ENCODE measurements at regions not wholly inside any gene's neighbourhood (a gene's known extent, or its start where the extent isn't known, plus 50 kb on each side); places are given as distances from the start of the nearest gene placed in this dataset.

DNA sequence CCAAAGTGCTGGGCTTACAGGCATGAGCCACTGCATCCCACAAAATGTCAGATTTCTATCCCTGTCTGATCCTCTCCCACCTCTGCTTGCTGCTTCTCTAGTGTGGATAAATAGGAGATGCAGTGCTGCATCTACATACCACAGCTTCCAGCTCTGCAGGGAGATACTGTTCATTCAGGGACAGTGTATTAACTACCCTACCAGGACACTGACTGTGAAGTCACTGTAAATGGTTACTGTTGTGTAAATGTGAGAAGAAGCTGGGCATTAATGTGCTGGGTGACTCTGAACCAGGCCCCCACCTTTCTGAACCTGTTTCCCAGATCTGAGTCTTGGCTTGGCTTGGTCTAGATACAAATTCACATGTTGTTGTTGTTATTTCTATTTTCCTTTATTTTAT is 488.6 kb upstream of the SULF2 start:
- no peaks in the 10 kb centered on the region for H3K36me3 ChIP-seq
- no peak overlapping the region for H3K4me3 ChIP-seq
- no peak overlapping the region for H3K27ac ChIP-seq
- H3K4me1 ChIP-seq: no peaks in the 10 kb centered on the region
- no peak for DNase-seq
- H3K27me3 ChIP-seq: peaks cover 0 to 4% of the 10 kb centered on the region in 2 donors
- TF ChIP-seq, protein P1, sequence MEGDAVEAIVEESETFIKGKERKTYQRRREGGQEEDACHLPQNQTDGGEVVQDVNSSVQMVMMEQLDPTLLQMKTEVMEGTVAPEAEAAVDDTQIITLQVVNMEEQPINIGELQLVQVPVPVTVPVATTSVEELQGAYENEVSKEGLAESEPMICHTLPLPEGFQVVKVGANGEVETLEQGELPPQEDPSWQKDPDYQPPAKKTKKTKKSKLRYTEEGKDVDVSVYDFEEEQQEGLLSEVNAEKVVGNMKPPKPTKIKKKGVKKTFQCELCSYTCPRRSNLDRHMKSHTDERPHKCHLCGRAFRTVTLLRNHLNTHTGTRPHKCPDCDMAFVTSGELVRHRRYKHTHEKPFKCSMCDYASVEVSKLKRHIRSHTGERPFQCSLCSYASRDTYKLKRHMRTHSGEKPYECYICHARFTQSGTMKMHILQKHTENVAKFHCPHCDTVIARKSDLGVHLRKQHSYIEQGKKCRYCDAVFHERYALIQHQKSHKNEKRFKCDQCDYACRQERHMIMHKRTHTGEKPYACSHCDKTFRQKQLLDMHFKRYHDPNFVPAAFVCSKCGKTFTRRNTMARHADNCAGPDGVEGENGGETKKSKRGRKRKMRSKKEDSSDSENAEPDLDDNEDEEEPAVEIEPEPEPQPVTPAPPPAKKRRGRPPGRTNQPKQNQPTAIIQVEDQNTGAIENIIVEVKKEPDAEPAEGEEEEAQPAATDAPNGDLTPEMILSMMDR (IDR thresholded peaks at IDR 0.05): no peak
- no peaks in the 10 kb centered on the region for H3K9me3 ChIP-seq
- intact Hi-C loops (cut with DNase I; ENCODE audit: low total_unique reads): no loop called here

DNA sequence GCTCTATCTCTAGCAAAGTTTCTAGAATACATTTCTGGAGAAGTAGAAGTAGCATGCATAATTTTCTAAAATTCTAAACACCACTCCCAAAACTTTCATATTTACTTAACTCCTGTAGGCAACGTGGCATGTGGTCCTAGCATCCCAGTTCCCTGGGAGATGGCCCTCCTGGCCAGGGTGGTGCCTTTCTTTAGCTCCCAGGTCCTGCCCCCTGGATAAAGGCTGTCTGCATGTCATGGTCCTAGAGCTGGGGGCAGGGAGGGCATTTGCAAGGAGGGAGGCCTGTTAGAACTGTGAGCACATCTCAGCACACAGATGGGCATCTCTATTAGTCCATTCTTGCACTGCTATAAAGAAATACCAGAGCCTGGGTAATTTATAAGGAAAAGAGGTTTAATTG is 485.6 kb upstream of the SULF2 start:
- Histone ChIP-seq H3K9me3 (no peaks in the 10 kb centered on the region), H3K36me3 (no peaks in the 10 kb centered on the region), H3K27me3 (peaks cover 0 to 4% of the 10 kb centered on the region in 2 donors), H3K4me1 (no peaks in the 10 kb centered on the region), H3K4me3 (no peak overlapping the region), H3K27ac (no peak overlapping the region)
- DNase-seq: no peak
- TF ChIP-seq, protein P1 (IDR thresholded peaks at IDR 0.05): no peak
- intact Hi-C loops (cut with DNase I; ENCODE audit: low total_unique reads): no loop called here

DNA sequence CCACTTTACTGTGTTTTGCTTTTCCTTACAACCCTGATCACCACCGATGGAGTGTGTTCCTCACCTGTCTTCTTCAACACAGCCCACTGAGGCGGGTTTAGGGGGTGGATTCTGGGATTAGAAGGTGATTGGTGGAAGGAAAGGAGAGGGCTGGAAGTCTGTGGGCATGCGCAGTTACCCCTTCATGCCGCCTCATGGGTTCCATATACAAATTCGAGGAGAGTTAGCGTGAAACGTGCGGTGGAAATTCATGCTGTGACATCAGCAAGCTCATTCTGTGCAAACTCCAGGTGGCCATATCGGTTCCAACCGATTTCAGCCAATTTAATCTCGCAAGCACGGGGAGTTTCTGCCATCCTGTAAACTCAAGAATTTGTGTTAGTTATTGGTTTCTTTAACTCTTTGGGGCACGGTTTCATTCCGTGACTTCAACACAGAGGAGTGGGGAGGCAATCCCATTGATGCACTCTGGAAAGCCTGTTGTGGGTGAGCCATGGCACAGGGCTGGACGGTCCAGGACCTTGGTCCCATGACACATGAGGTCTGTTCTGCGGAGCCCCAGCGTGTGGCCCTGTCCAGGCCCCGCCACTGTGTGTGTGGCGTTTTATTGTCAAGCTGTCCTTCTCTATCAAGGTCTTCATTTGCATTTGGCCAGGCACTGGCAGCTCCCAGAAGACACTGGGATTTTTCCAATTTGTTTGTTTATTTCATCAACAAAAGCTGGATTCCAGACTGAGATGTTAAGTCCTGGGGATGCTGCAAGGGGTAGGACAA is 482.8 kb upstream of the SULF2 start:
- Histone ChIP-seq H3K27me3 (peaks cover 0 to 4% of the 10 kb centered on the region in 2 donors), H3K9me3 (no peaks in the 10 kb centered on the region), H3K4me1 (no peaks in the 10 kb centered on the region), H3K27ac (no peak overlapping the region), H3K36me3 (no peaks in the 10 kb centered on the region), H3K4me3 (no peak overlapping the region)
- TF ChIP-seq, protein P1 (IDR thresholded peaks at IDR 0.05): no peak
- no peak for DNase-seq
- intact Hi-C loops (cut with DNase I; ENCODE audit: low total_unique reads): loop anchor here (5.0 kb wide), 1 partner anchor 64 kb away; no protein-coding TSS in a partner anchor

DNA sequence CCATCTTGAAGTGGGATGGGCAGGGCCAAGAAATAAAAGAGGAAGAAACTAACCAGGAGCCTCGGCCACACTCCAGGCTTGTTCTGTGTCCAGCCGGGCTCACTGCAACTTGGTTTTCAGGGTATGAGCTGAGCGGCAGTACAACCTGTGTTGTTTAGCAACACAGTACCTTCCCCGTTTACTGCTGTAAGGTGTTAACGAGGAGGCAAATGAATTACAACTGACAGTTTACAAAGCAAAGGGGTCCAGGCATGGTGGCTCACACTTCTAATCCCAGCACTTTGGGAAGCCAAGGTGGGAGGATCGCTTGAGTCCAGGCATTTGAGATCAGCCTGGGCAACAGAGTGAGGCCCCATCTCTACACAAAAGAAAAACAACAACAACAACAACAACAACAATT is 481.3 kb upstream of the SULF2 start:
- Histone ChIP-seq H3K4me1 (no peaks in the 10 kb centered on the region), H3K36me3 (no peaks in the 10 kb centered on the region), H3K27ac (no peak overlapping the region), H3K4me3 (no peak overlapping the region), H3K27me3 (no peaks in the 10 kb centered on the region), H3K9me3 (no peaks in the 10 kb centered on the region)
- DNase-seq: no peak
- intact Hi-C loops (cut with DNase I; ENCODE audit: low total_unique reads): loop anchor here (5.0 kb wide), 1 partner anchor 66 kb away; no protein-coding TSS in a partner anchor
- TF ChIP-seq, protein P1 (IDR thresholded peaks at IDR 0.05): no peak

DNA sequence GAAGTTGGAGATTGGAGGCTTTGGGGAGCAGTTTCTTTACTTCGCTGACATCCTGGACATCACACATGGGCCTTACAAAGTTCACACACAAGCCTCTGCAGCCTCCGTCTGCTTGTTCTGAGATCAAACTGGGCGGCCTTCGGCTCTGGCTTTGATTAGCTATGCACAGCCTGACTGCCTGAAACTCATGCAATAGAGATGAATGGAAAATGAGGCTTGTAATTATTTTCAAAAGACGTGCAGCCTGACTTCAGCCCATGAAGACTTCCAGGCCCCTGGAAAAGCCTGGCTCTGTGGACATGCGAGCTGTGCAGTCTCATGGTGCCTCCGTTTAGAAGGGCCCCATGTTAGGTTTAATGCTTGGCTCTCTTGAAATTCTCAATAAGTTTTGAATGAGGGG is 480.5 kb upstream of the SULF2 start:
- Histone ChIP-seq H3K27ac (no peak overlapping the region), H3K4me3 (no peak overlapping the region), H3K36me3 (no peaks in the 10 kb centered on the region), H3K9me3 (no peaks in the 10 kb centered on the region), H3K4me1 (no peaks in the 10 kb centered on the region), H3K27me3 (no peaks in the 10 kb centered on the region)
- TF ChIP-seq, protein P1 (IDR thresholded peaks at IDR 0.05): no peak
- intact Hi-C loops (cut with DNase I; ENCODE audit: low total_unique reads): loop anchor here (5.0 kb wide), 1 partner anchor 67 kb away; no protein-coding TSS in a partner anchor
- DNase-seq: no peak
